NCI-H2107 treated with DMSO at 0.1 percent for 48 hours (cell line): ENCODE measurements at regions not wholly inside any gene's neighbourhood (a gene's known extent, or its start where the extent isn't known, plus 50 kb on each side); places are given as distances from the start of the nearest gene placed in this dataset.

Experiments
- DNase-seq: peaks from one replicate; lab custom pipeline; 2025; ENCODE audit not compliant: unreplicated experiment; lab: John Stamatoyannopoulos, UW

GRCh38 chr3:180332608-180333007 lies 269.4 kb upstream of the TTC14 start:
- DNase-seq, result no peak

- no peak for DNase-seq
These were observed 266.9 kb upstream of the TTC14 start for GRCh38 chr3:180335050-180335449.

GRCh38 chr3:180340395-180340794 lies 261.6 kb upstream of the TTC14 start:
- DNase-seq, result no peak

- no peak for DNase-seq
These were observed 260.4 kb upstream of the TTC14 start for GRCh38 chr3:180341516-180341915.

- DNase-seq, result no peak
These were observed 250.4 kb upstream of the TTC14 start for GRCh38 chr3:180351601-180352000.

- DNase-seq, result no peak
These were observed 249.7 kb upstream of the TTC14 start for GRCh38 chr3:180352261-180352660.

GRCh38 chr3:180354214-180354613 lies 247.7 kb upstream of the TTC14 start:
- DNase-seq, result no peak

GRCh38 chr3:180358179-180358578 lies 243.8 kb upstream of the TTC14 start:
- no peak for DNase-seq

GRCh38 chr3:180359061-180359952 lies 242.7 kb upstream of the TTC14 start:
- DNase-seq, result no peak

- no peak for DNase-seq
These were observed 242.0 kb upstream of the TTC14 start for GRCh38 chr3:180359953-180360279.

- DNase-seq, result no peak
These were observed 239.9 kb upstream of the TTC14 start for GRCh38 chr3:180362081-180362480.

- no peak for DNase-seq
These were observed 226.1 kb upstream of the TTC14 start for GRCh38 chr3:180375831-180376230.

GRCh38 chr3:180378496-180378895 lies 223.5 kb upstream of the TTC14 start:
- DNase-seq, result no peak

GRCh38 chr3:180382638-180383180 lies 219.3 kb upstream of the TTC14 start:
- no peak for DNase-seq

GRCh38 chr3:180383332-180384020 lies 218.5 kb upstream of the TTC14 start:
- DNase-seq, result no peak

GRCh38 chr3:180390313-180390712 lies 211.7 kb upstream of the TTC14 start:
- no peak for DNase-seq

GRCh38 chr3:180391001-180391400 lies 211.0 kb upstream of the TTC14 start:
- no peak for DNase-seq

- DNase-seq, result no peak
These were observed 200.7 kb upstream of the TTC14 start for GRCh38 chr3:180401226-180401625.

- no peak for DNase-seq
These were observed 199.4 kb upstream of the TTC14 start for GRCh38 chr3:180402471-180403073.

- no peak for DNase-seq
These were observed 198.8 kb upstream of the TTC14 start for GRCh38 chr3:180403156-180403555.

- DNase-seq, result no peak
These were observed 193.3 kb upstream of the TTC14 start for GRCh38 chr3:180408654-180409053.

GRCh38 chr3:180409170-180409569 lies 192.8 kb upstream of the TTC14 start:
- no peak for DNase-seq
